ENCODE measurements at regions not wholly inside any gene's neighbourhood (a gene's known extent, or its start where the extent isn't known, plus 50 kb on each side); places are given as distances from the start of the nearest gene placed in this dataset.

DNA sequence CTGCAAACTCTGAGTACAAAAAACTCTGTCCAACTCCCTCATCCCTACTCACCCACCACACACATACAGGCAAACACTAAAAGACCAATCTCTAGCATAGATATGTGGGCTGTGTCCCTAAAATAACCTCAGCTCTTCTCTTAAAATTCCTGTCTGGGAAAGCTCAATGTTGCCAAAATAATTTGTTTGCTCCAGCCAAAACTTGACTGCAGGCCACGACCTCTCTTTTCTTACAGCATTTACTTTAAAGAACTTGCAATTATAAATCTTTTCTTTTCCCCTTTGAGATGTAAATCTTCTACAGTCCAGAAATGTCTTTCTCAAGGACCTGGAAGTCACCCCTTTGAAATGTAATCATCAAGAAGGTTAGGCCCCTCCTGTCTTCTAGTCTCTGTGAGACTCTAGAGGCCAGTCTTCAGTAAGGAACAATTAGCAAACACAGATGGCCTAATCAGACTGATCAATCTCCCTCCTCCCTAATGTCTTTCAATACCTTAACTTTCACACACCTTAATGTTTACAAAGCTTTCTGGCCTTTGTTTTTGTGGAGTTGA lies 483.6 kb upstream of the RGS18 start:
- TF ChIP-seq ELF4 (IDR thresholded peaks at IDR 0.05) (no peak), FOXA1 (IDR thresholded peaks at IDR 0.05) (no peak), BHLHE40 (IDR thresholded peaks at IDR 0.05; ENCODE audit: borderline replicate concordance) (no peak), FOXK2 (IDR thresholded peaks at IDR 0.05) (no peak), L3MBTL2 (conservative IDR thresholded peaks at IDR 0.05) (no peak), PKNOX1 (IDR thresholded peaks at IDR 0.05) (no peak)
